SK-N-SH (cell line): ENCODE measurements at regions not wholly inside any gene's neighbourhood (a gene's known extent, or its start where the extent isn't known, plus 50 kb on each side); places are given as distances from the start of the nearest gene placed in this dataset.

ENCODE experiments used
- CTCF ChIA-PET: fragments of 300-600, 350-600 bp; formaldehyde crosslinking; extraction: SDS; loops from one replicate; lab custom pipeline; 2021; lab: Yijun Ruan, JAX
- POLR2A ChIA-PET: fragments of 350-600 bp; sonication (Branson Sonifier 250); formaldehyde crosslinking; extraction: SDS; loops from one replicate; lab custom pipeline; 2020; ENCODE audit warnings: antibody characterized with exemption, inconsistent platforms; lab: Yijun Ruan, JAX
- DNase-seq: peaks from one replicate; pipeline ENCODE4 v3.0.0; 2012
- H2AFZ ChIP-seq: fragments of 200-600 bp; sonication (generic); 2 replicates; pipeline ENCODE4 v1.8.1; 2016; ENCODE audit warnings: antibody characterized with exemption, mild to moderate bottlenecking, low read depth
- H3F3A ChIP-seq: fragments of 200-600 bp; sonication (generic); replicated peaks from 2 replicates; pipeline ENCODE3; 2016; ENCODE audit warnings: antibody characterized with exemption, mild to moderate bottlenecking; ENCODE audit not compliant: insufficient read depth
- H3K27ac ChIP-seq, 2 experiments: fragments of 200-500 bp in 1 of 2; fragments of 200-600 bp in 1 of 2; sonication (Bioruptor generic) in 1 of 2; sonication (generic), shearing (Covaris generic) in 1 of 2; 2 replicates each; pipeline versions ENCODE4 v1.5.1 to v1.6.1; 2014 to 2016; ENCODE audit warnings: low read depth in 2 of 2, inconsistent platforms in 1 of 2, low read length in 1 of 2, mild to moderate bottlenecking in 1 of 2, mixed read lengths in 1 of 2
- H3K27me3 ChIP-seq: fragments of 200-600 bp; sonication (generic), shearing (Covaris generic); 2 replicates; pipeline ENCODE4 v1.6.1; 2016; ENCODE audit warnings: mixed run types; ENCODE audit not compliant: insufficient read depth
- H3K36me3 ChIP-seq, 2 experiments: fragments of 200-500 bp in 1 of 2; fragments of 200-600 bp in 1 of 2; sonication (Bioruptor generic) in 1 of 2; sonication (generic) in 1 of 2; replicated peaks in 1 of 2; 2 replicates each; pipeline versions ENCODE3 to v1.5.1; 2014 to 2016; ENCODE audit warnings: low read length in 1 of 2, mild to moderate bottlenecking in 1 of 2; ENCODE audit not compliant: insufficient read depth in 2 of 2, control insufficient read depth in 1 of 2
- H3K4me1 ChIP-seq, 2 experiments: fragments of 200-500 bp in 1 of 2; fragments of 200-600 bp in 1 of 2; sonication (Bioruptor generic) in 1 of 2; sonication (generic), shearing (Covaris generic) in 1 of 2; 2 replicates each; pipeline versions ENCODE4 v1.5.1 to v1.6.1; 2014 to 2016; ENCODE audit warnings: low read depth in 1 of 2, low read length in 1 of 2, mixed run types in 1 of 2; ENCODE audit not compliant: insufficient read depth in 2 of 2, control insufficient read depth in 1 of 2
- H3K4me2 ChIP-seq: fragments of 200-600 bp; sonication (generic), shearing (Covaris generic); 2 replicates; pipeline ENCODE4 v1.6.1; 2017; ENCODE audit warnings: mixed run types
- H3K4me3 ChIP-seq, 2 experiments: fragments of 200-500 bp in 1 of 2; fragments of 200-600 bp in 1 of 2; sonication (Bioruptor generic) in 1 of 2; sonication (generic), shearing (Covaris generic) in 1 of 2; 2 replicates each; pipeline versions ENCODE4 v1.5.1 to v1.8.1; 2014 to 2016; ENCODE audit warnings: low read depth in 2 of 2, inconsistent platforms in 1 of 2, low read length in 1 of 2, mild to moderate bottlenecking in 1 of 2, mixed read lengths in 1 of 2, moderate library complexity in 1 of 2
- H3K79me2 ChIP-seq: fragments of 200-600 bp; sonication (generic); 2 replicates; pipeline ENCODE4 v1.8.1; 2017; ENCODE audit warnings: mild to moderate bottlenecking; ENCODE audit not compliant: insufficient read depth
- H3K9ac ChIP-seq: fragments of 200-600 bp; sonication (generic); 2 replicates; pipeline ENCODE4 v1.6.1; 2017; ENCODE audit warnings: mixed run types
- H3K9me2 ChIP-seq: fragments of 200-600 bp; sonication (generic); 2 replicates; pipeline ENCODE4 v1.6.1; 2017; ENCODE audit warnings: mixed run types
- H3K9me3 ChIP-seq: fragments of 200-600 bp; sonication (generic); 2 replicates; pipeline ENCODE4 v1.6.1; 2017; ENCODE audit warnings: mixed run types, mild to moderate bottlenecking, moderate library complexity
- H4K20me1 ChIP-seq: fragments of 200-600 bp; sonication (generic); 2 replicates; pipeline ENCODE4 v1.6.1; 2017; ENCODE audit warnings: mild to moderate bottlenecking, mixed run types; ENCODE audit not compliant: insufficient read depth
- CHD2 ChIP-seq: fragments of 150-350 bp; IDR thresholded peaks from 2 replicates; pipeline ENCODE4 v1.6.1; 2018; ENCODE audit warnings: low read length; ENCODE audit not compliant: partially characterized antibody
- CTCF ChIP-seq: fragments of 200-600 bp; sonication (generic); IDR thresholded peaks from 2 replicates; pipeline ENCODE4 v1.6.1; 2017; ENCODE audit warnings: antibody characterized with exemption, mild to moderate bottlenecking, moderate library complexity
- EP300 ChIP-seq, 2 experiments: IDR thresholded peaks; 2 replicates each; pipeline versions ENCODE4 v1.4.0 to v1.6.1; 2012; ENCODE audit warnings: borderline replicate concordance in 1 of 2, low read depth in 1 of 2, low read length in 1 of 2
- FOXJ3 ChIP-seq: sonication (generic); formaldehyde crosslinking; IDR thresholded peaks from 2 replicates; pipeline ENCODE4 v1.5.1; 2020; ENCODE audit warnings: mild to moderate bottlenecking, missing genetic modification reagents
- NFIC ChIP-seq: IDR thresholded peaks from 2 replicates; pipeline ENCODE4 v1.4.0; 2012; ENCODE audit warnings: borderline replicate concordance
- PBX3 ChIP-seq: IDR thresholded peaks from 2 replicates; pipeline ENCODE4; 2012
- SMC3 ChIP-seq: IDR thresholded peaks from 2 replicates; pipeline ENCODE4 v1.6.1; 2012; ENCODE audit warnings: low read depth, low read length, improper control_type of control experiment
- TAF1 ChIP-seq: IDR thresholded peaks from 2 replicates; pipeline ENCODE4 v1.6.1; 2012; ENCODE audit warnings: low read depth, mild to moderate bottlenecking, low read length, moderate library complexity, borderline replicate concordance
- TCF12 ChIP-seq: IDR thresholded peaks from 2 replicates; pipeline ENCODE4 v1.4.0; 2012
- YY1 ChIP-seq: IDR thresholded peaks from 2 replicates; pipeline ENCODE4 v1.4.0; 2012; ENCODE audit warnings: low read depth, mild to moderate bottlenecking
- WGBS: methylation state at CpG from one replicate; pipeline ENCODE4 v1.1.6; 2017; ENCODE audit warnings: low lambda C conversion rate; 5-methylcytosine and 5-hydroxymethylcytosine counted together
- TF ChIP-seq, protein P1 (sequence below): fragments of 150-350 bp; IDR thresholded peaks from 2 replicates; pipeline ENCODE4 v1.6.1; 2017; ENCODE audit warnings: antibody characterized with exemption, low read length, low read depth, borderline replicate concordance

GRCh38 chr1:47549532-47549931 lies 111.7 kb downstream of the FOXD2 start:
- no peak overlapping the region for H3K27ac ChIP-seq
- CTCF ChIA-PET: interaction anchor here (1.2 to 1.5 kb wide), 2 partner anchors 10 to 29 kb away, joined by 4 read pairs; no protein-coding TSS in a partner anchor
- H3K27me3 ChIP-seq: no peaks in the 10 kb centered on the region
- H3K36me3 ChIP-seq: no peaks in the 10 kb centered on the region
- no peaks in the 10 kb centered on the region for H3K79me2 ChIP-seq
- H4K20me1 ChIP-seq: no peaks in the 10 kb centered on the region
- H2AFZ ChIP-seq: no peak overlapping the region
- no peaks in the 10 kb centered on the region; a peak in 1 of 4 replicates for H3K4me1 ChIP-seq
- H3K4me3 ChIP-seq: no peak overlapping the region
- H3K9me2 ChIP-seq: no peaks in the 10 kb centered on the region
- H3K4me2 ChIP-seq: no peak overlapping the region
- POLR2A ChIA-PET: no interaction called here
- TF ChIP-seq TCF12 (no peak), SMC3 (no peak), CTCF (no peak)
- TF ChIP-seq, protein P1, sequence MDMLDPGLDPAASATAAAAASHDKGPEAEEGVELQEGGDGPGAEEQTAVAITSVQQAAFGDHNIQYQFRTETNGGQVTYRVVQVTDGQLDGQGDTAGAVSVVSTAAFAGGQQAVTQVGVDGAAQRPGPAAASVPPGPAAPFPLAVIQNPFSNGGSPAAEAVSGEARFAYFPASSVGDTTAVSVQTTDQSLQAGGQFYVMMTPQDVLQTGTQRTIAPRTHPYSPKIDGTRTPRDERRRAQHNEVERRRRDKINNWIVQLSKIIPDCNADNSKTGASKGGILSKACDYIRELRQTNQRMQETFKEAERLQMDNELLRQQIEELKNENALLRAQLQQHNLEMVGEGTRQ: no peak
- H3F3A ChIP-seq: no peaks in the 10 kb centered on the region
- no peak overlapping the region for H3K9ac ChIP-seq
- H3K9me3 ChIP-seq: no peaks in the 10 kb centered on the region
- DNase-seq: no peak
- WGBS: 59% methylated on average over 2 of the region's 2 CpGs

GRCh38 chr1:47550929-47551328 lies 113.1 kb downstream of the FOXD2 start:
- Histone ChIP-seq H4K20me1 (no peaks in the 10 kb centered on the region), H3F3A (no peaks in the 10 kb centered on the region), H3K27me3 (no peaks in the 10 kb centered on the region), H3K4me1 (no peaks in the 10 kb centered on the region; a peak in 1 of 4 replicates), H3K79me2 (no peaks in the 10 kb centered on the region), H3K4me3 (no peak overlapping the region), H3K27ac (no peak overlapping the region), H3K9ac (no peak overlapping the region), H2AFZ (no peak overlapping the region), H3K36me3 (no peaks in the 10 kb centered on the region), H3K9me2 (no peaks in the 10 kb centered on the region), H3K4me2 (no peak overlapping the region), H3K9me3 (no peaks in the 10 kb centered on the region)
- CTCF ChIA-PET: interaction anchor here (1.6 kb wide), 1 partner anchor 118 kb away, joined by 3 read pairs; no protein-coding TSS in a partner anchor
- DNase-seq: no peak
- 81% methylated on average over 5 of the region's 5 CpGs for WGBS
- TF ChIP-seq TAF1 (no peak), PBX3 (no peak), CHD2 (no peak), YY1 (no peak), NFIC (no peak), EP300 (IDR thresholded peaks at IDR 0.05; ENCODE audit: borderline replicate concordance in 1 of 2, low read depth in 1 of 2, low read length in 1 of 2) (no peak), FOXJ3 (CRISPR knock-in tag) (no peak)
- POLR2A ChIA-PET: no interaction called here
